ENCODE measurements at regions not wholly inside any gene's neighbourhood (a gene's known extent, or its start where the extent isn't known, plus 50 kb on each side); places are given as distances from the start of the nearest gene placed in this dataset.

- no peak for DNase-seq
Measured at GRCh38 chr2:160683206-160683605, 189.6 kb upstream of the RBMS1 start.

DNA sequence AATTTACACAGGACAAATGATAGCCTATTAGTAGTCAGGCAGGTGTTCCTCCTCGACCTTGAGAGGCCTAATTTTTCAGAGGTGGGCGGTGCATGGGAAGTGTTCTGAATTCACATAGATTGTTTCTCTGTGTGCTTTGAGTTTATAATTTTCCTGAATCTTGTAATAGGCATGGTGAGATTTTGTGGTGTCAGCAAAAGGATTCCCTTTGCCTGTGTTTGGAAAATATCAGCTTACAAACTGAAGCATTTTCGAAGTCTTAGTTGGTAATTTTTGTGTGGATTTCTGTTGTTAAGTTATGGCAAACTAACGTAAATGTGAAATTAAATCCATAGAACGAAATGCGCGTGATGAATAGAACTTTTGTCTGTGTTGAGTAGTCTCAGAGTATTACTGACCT is 194.0 kb upstream of the RBMS1 start:
- DNase-seq = no peak

DNA sequence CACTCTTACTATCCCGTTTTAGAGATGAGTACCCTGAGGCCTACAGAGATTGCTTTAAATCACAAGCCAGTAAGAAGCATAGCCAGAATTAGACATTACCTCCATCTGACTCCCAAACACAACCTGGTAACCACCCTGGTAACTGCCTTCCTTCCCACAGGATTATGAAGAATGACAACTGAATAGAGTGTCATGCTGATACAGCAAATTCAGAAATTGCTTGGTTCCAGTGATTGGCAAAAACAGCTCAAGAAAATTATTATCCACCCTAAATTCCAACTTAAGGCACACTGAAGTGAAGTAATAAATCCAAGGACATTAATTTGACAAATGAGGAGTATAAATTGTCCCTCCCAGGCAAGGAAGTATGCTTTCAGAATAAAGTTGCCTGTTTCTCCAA is 195.8 kb upstream of the RBMS1 start:
- DNase-seq = no peak

GRCh38 chr2:160694221-160694620 is 200.6 kb upstream of the RBMS1 start:
- no peak for DNase-seq

- DNase-seq = peak in 1 of 2 donors; percentile 12
Measured at GRCh38 chr2:160694631-160695030, 201.0 kb upstream of the RBMS1 start.

DNA sequence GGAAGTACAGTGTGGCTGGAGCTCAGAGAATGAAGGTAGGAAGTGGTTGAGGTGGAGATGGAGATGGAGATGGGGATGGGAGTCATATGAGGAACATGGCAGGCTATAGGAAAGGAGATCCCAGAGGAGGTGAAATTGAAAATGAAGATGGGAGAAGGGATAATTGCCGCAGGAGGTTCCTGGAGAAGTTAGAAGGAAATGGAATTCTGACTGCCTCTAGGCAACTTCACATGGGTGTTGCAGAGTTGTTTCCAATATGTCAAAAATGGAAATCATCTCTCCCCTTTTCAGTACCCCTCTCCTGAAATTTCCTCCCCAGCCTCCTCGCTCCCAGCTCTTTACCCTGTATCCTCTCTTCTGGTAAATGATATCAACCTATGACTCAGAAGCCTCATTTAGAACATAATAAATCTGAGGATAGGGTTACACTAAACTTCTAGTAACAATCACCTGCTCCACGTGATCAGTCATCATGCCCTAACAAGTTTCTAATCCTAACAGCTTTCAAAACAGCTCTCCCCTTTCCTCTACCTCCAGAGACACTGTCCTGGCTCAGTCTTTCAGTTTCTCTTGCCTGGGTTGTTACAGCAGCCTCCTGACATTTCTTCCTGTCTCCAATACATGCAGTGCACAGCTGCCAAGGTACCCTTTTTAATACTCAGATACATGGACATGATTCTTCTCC is 201.9 kb upstream of the RBMS1 start:
- DNase-seq = no peak

DNA sequence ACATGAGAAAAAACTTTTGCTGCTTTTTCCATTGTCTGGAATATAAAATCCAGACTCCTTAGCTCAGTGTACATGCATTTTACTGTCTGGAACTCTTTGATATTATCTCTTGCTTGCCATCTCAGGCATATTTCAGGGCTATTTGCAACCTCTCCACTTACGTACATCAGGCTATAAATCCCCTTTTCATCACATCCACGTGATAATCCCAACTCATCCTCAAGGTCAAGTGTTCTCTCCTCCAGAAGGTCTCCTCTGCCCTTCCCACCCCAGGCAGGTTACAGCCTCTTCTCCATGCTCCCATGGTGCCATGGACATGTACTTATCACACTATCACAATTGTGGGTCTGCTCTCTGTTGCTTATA is 202.5 kb upstream of the RBMS1 start:
- no peak for DNase-seq

GRCh38 chr2:160697817-160698216 is 204.2 kb upstream of the RBMS1 start:
- DNase-seq = no peak

DNA sequence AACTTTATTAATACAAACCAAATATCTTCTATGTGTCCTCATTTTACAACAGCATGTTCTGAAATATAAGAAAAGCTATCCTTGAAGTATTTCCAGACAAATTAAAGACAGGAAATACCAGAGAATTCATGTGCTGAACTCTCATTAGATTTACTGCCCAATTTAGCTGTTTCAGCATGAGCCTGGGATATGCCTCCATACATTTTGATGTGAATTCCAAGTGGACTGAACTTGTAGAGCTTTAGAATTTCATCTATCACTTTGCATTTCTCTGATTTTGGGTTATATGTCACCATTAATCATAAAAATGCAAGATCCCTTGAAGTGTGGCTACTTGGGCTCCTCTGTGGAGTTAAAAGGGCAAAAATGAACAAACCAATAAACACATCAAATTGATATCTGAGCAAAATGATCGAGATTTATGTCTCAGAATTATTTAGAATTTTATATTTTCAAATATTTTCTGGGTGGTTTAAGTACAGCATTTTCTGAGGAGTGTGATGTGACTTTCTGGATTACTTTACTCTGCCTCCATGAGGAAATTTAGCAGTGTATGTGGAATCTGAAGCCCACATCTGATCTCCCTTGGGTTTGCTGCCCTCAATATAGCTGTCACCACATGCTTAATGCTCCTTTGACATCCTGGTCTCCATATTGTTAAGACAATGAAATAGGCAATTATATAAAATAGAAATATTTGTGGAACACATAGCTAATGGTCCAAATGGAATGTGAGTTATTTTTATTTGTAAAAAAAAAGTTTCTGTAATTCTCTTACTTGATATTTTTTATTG is 206.6 kb upstream of the RBMS1 start:
- DNase-seq = no peak

DNA sequence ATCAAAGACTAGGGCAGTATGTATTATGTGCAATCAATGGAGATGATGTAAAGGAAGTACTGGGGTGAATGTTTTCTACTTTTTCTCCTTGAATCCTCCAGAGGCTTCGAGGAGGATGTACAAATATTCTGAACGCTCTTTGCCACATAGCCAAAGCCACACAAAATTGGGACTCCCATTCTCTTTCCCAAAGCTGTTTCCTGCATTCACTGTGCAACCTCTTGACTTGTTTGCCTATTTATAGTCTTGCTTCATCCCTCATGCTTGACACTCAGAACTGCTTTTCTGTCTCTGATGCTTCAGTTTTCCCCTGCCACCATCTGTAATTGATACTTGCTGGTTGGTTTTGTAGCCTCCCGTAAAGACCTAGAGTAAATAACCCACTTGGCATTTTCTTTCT is 208.2 kb upstream of the RBMS1 start:
- no peak for DNase-seq

DNA sequence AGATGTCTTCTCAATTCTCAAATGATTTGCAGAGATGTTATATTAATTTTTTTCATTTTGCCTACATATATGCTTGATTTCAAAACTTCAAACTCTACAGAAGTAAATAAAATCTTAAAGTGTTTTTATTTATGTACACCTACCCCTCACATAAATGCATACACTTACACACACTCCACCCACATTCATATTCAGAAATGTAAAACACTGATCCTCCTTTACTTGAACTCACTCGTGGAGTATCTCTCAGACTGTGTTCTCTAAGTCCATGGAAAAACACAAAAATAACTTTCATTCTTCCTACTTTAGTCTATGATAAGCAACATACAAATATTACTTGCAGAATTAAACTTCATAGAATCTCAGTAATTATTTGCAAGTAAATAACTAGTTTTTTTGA is 209.1 kb upstream of the RBMS1 start:
- DNase-seq = no peak

GRCh38 chr2:160703648-160704585 is 210.3 kb upstream of the RBMS1 start:
- peak in 1 of 2 donors; percentile 7 for DNase-seq

- no peak for DNase-seq
Measured at GRCh38 chr2:160715428-160715827, 221.8 kb upstream of the RBMS1 start.

GRCh38 chr2:160719116-160719515 is 225.5 kb upstream of the RBMS1 start:
- DNase-seq = no peak

GRCh38 chr2:160720098-160720497 is 226.5 kb upstream of the RBMS1 start:
- DNase-seq = no peak

GRCh38 chr2:160721089-160722040 is 227.8 kb upstream of the RBMS1 start:
- no peak for DNase-seq

GRCh38 chr2:160726046-160726445 is 232.4 kb upstream of the RBMS1 start:
- DNase-seq = no peak

DNA sequence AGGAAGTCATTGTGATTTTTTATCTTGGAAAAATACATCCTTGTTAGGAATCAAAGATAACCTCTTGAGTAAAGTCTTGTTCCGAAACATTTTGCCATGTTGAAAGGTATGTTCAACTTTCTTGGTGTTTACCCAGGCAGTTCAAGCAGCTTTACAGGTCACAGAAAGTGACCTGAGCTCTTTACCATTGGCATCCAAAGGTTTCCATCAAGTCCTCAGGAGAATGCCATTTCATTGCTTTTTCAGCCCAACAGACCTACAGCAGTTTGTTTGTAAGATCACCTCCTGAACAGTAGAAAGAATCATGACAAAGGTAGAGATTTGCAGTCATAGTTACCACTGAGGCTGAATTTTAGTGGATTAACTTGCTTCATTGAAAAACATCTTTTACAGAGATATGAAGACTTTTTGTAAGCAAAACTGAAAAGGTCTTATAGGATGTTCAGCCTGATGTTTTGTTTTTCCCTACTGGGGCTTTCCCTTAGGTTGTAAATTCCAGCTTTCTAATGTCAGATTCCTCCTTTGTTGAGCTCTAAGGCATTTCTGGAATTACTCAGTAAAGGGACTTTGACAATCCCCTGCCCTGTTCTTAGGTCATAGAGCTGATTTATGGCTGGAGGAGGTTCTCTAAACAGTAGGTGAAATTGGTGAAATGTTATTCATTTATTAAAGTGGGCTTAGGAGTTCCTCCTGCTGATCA is 236.8 kb upstream of the RBMS1 start:
- no peak for DNase-seq

- no peak for DNase-seq
Measured at GRCh38 chr2:160731415-160731814, 237.8 kb upstream of the RBMS1 start.

DNA sequence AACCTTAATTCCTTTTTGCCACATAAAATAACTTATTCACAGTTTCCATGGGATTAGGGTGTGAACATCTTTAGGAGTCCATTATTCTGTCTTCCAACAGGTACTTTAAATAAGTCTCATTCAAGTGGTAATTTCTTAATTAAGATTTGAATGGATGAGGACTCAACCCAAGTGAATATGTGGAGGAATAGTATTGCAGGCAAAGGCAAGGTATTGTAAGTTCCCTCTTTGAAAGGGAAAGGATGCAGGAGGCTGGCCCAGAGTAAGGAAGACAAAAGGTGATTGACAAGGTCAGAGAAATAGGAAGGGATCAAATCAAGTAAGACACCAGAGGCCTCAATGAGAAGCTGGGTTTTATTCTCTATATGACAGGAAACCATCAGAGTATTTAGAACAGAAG is 238.2 kb upstream of the RBMS1 start:
- DNase-seq = no peak

- no peak for DNase-seq
Measured at GRCh38 chr2:160735696-160736095, 242.1 kb upstream of the RBMS1 start.

Data from stimulated activated CD4-positive, alpha-beta T cell treated with anti-CD3 and anti-CD28 coated beads, Interleukin-2, amount 100 ng/mL, for 24 hours (primary cell).